ENCODE measurements at regions not wholly inside any gene's neighbourhood (a gene's known extent, or its start where the extent isn't known, plus 50 kb on each side); places are given as distances from the start of the nearest gene placed in this dataset.

DNA sequence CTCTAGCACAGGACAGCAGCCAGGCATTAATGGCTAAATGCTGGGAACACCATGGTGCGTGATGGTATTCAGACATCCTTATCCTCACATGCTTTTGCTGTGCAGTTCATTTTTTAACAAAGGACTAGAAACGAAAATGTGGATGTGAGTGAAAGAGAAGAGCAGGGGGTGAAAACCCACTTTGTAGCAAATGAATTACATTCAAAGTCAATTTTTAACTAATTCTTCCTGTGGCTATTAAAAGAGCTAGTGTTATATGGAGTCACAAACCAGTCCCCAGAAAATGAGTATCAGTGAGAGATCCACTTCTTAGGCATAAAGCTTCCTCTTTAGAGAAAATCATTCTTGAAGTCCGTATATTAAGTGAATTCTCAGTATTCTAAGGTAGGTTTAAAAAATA lies 592.0 kb upstream of the LMO3 start:
- TF ChIP-seq GATA3 (IDR thresholded peaks at IDR 0.05; ENCODE audit: low read depth, low read length): no peak
- no peak for TF ChIP-seq GATA2 (IDR thresholded peaks at IDR 0.05; ENCODE audit: low read depth, low read length)

- TF ChIP-seq GATA3 (IDR thresholded peaks at IDR 0.05; ENCODE audit: low read depth, low read length): no peak
- no peak for TF ChIP-seq GATA2 (IDR thresholded peaks at IDR 0.05; ENCODE audit: low read depth, low read length)
Observed at GRCh38 chr12:17192721-17193120, 586.8 kb upstream of the LMO3 start.

DNA sequence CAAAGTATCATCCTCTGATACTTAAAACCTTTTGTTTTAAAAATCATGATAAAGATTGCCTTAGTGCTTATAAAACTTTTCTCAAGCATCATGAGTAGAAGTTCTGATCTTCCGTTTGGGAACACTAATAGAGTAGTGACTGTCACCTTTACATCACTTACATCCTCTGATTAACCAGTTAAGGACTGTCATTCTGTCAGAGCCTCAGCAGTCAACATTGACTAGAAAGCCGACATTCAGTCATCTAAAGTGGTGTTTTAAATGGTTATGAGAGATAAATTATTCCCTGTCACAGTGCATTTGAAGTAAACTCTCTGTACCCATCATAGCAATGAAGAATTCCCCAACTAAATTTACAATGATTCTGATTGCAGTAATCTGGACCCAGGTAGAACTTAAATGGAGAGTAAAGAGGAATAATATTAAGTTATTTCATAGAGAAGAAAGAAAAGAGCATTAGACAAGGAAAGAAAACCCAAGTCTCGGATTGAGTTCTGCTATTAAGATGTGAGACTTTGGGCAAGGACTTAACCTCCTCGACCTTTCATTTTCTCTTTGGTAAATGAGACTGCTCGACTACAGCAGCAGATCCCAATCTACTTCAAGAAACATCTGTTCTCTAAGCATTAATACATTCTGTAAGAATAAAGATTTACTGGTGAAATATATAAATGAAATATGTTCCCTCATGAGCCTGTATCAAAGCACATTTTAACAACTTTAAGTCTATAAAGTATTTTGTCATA lies 563.9 kb upstream of the LMO3 start:
- TF ChIP-seq GATA3 (IDR thresholded peaks at IDR 0.05; ENCODE audit: low read depth, low read length): no peak
- no peak for TF ChIP-seq GATA2 (IDR thresholded peaks at IDR 0.05; ENCODE audit: low read depth, low read length)

DNA sequence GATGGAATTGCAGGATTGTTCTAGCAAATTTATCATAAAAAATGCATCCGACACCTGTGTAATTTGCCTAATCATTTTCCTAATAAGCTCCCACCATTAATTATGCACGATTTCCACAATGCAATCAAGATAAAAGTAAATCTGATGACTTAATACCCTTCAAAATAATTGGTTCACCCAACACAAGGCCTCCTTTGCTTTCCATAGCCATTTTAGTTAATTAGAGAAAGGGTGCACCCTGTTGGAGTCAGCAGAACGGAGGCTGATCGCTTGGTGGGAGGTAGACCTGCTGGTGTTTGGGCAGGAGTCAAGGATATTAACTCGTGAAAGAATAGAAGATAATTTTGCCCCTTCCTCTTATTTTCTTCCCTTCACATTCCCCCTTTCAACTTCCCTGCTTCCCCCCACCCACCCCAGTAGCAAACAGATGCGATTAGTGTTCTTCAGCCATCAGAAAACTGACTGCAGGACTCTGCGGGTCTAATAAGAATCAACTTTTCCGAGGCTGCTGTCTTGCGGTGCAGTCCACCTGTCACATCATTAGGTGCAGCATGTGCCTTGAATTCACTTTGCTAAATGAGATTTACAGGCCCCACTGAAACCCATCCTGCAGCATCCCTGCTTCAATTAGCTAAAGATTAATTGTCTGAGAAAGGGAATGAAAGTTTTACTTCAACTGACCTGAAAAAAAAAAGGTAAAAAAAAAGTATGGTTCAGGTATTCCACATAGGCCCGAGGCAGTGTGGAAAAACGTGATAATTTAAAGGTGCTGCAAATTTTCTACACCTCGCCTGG lies 553.7 kb upstream of the LMO3 start:
- TF ChIP-seq GATA3 (IDR thresholded peaks at IDR 0.05; ENCODE audit: low read depth, low read length) (no peak), GATA2 (IDR thresholded peaks at IDR 0.05; ENCODE audit: low read depth, low read length) (no peak)

DNA sequence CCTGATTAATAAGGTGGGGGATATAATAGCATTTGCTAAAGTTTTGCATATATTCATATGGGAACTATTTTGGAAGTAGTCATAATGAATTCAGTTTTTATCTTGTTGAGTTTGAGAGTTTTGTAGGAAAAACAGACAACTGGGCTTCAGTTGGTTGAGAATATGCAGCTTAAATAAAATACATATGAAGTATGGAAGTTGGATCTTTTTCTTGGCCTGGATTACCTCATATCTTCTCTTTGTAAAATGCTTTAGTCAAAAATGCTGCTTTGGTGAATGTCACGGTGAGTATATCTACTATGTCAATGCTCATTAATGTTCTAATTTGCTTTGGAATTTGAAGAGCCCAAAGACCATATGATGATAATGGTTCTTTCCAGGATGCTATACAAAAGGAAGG lies 552.2 kb upstream of the LMO3 start:
- TF ChIP-seq GATA2 (IDR thresholded peaks at IDR 0.05; ENCODE audit: low read depth, low read length): no peak
- TF ChIP-seq GATA3 (IDR thresholded peaks at IDR 0.05; ENCODE audit: low read depth, low read length): no peak

- no peak for TF ChIP-seq GATA3 (IDR thresholded peaks at IDR 0.05; ENCODE audit: low read depth, low read length)
- TF ChIP-seq GATA2 (IDR thresholded peaks at IDR 0.05; ENCODE audit: low read depth, low read length): no peak
Observed at GRCh38 chr12:17151917-17152316, 546.0 kb upstream of the LMO3 start.

- no peak for TF ChIP-seq GATA3 (IDR thresholded peaks at IDR 0.05; ENCODE audit: low read depth, low read length)
- TF ChIP-seq GATA2 (IDR thresholded peaks at IDR 0.05; ENCODE audit: low read depth, low read length): no peak
Observed at GRCh38 chr12:17148706-17149105, 542.7 kb upstream of the LMO3 start.

- no peak for TF ChIP-seq GATA3 (IDR thresholded peaks at IDR 0.05; ENCODE audit: low read depth, low read length)
- no peak for TF ChIP-seq GATA2 (IDR thresholded peaks at IDR 0.05; ENCODE audit: low read depth, low read length)
Observed at GRCh38 chr12:17142856-17143255, 536.9 kb upstream of the LMO3 start.

DNA sequence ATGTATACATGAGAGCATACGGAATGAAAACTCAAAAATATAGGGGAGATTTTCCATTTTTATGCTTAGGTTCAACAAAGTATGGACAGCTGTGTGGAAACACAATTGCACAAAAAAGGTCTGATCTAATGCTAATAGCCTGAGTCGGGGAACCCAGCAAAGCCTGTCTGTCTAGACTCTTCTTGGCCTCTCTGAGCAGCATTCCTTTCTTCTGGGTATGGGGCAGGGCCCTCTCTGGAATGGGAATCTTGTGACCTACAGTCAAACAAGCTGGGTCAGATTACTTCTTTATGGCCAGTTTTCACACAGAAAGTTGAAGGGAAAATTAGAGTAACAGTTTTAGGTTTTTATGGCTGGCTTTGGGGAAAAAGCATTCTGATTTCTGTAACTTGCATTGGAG lies 534.0 kb upstream of the LMO3 start:
- TF ChIP-seq GATA2 (IDR thresholded peaks at IDR 0.05; ENCODE audit: low read depth, low read length) (no peak), GATA3 (IDR thresholded peaks at IDR 0.05; ENCODE audit: low read depth, low read length) (no peak)

DNA sequence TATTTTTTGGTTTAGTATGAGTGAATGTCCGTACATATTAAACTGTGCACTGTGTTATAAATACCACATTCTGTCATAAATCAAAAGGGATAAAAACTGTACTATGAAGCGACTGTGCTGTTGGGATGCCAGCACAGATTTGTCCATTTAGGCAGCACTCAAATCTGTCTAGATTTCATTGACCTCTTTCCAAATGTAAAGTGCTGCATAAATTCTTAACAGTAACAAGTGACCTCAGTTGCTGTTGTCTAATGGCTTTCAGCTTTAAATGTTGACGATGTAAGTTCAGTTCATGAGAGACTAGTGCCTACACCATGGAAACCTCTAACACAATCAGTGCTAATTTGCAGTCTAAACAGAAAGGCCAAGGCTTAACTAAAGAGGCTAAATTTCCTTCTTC lies 531.4 kb upstream of the LMO3 start:
- TF ChIP-seq GATA2 (IDR thresholded peaks at IDR 0.05; ENCODE audit: low read depth, low read length) (no peak), GATA3 (IDR thresholded peaks at IDR 0.05; ENCODE audit: low read depth, low read length) (no peak)

DNA sequence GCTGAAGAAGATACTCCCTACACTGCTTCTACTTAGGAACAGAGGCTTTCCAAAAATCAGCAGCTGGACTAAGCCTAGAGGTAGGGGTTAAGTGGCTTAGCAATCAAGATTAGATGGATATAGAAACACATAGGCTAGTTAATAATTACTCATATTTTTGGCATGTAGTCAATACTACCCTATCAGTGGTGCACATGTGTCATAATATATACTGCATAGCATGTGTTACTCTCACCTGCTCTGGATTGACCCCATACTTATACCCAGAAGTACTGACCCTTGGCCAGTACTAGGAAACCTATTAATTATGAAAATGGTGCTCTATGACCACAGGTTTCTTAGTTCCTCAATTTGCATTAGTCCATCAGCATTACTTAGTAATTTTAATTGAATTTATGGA lies 528.4 kb upstream of the LMO3 start:
- TF ChIP-seq GATA2 (IDR thresholded peaks at IDR 0.05; ENCODE audit: low read depth, low read length) (no peak), GATA3 (IDR thresholded peaks at IDR 0.05; ENCODE audit: low read depth, low read length) (no peak)

DNA sequence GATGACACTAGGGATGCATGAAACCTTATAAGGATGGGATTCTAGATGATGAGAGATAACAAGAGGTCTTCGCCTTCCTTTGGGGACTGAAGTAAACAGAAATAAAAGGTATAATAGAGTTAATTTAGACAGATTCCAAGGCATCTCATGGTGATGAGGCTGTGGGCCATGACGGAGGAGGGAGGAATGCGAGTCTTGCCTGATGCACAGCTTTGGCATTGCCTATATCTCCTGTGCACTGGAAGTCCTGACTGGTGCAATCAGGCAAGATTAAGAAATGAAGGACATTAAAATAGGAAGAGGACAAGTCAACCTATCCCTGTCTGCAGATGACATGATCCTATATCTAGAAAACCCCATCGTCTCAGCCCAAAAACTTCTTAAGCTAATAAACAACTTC lies 526.4 kb upstream of the LMO3 start:
- no peak for TF ChIP-seq GATA2 (IDR thresholded peaks at IDR 0.05; ENCODE audit: low read depth, low read length)
- no peak for TF ChIP-seq GATA3 (IDR thresholded peaks at IDR 0.05; ENCODE audit: low read depth, low read length)

DNA sequence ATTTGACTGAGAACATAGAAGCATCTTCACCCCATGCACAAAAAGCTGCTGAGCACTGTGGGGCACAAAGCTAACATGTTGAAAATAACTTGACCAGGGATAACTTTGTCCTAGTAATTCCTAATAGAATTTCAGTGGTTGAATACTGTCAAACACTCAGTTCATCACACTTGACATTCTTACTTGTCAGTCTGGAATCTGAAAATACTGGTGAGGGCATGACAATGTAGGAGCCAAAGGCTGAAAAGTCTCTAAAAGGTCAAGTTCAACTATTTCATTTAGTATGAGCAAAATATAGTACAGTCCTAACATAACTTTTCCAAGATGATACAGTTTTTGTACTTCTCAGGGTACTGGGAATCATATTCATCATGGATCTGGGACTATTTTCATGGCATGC lies 504.4 kb upstream of the LMO3 start:
- TF ChIP-seq GATA2 (IDR thresholded peaks at IDR 0.05; ENCODE audit: low read depth, low read length) (no peak), GATA3 (IDR thresholded peaks at IDR 0.05; ENCODE audit: low read depth, low read length) (no peak)

- no peak for TF ChIP-seq GATA3 (IDR thresholded peaks at IDR 0.05; ENCODE audit: low read depth, low read length)
- TF ChIP-seq GATA2 (IDR thresholded peaks at IDR 0.05; ENCODE audit: low read depth, low read length): no peak
Observed at GRCh38 chr12:17108877-17109541, 503.0 kb upstream of the LMO3 start.
